Neural progenitor cell (in vitro differentiated cells): ENCODE measurements at regions not wholly inside any gene's neighbourhood (a gene's known extent, or its start where the extent isn't known, plus 50 kb on each side); places are given as distances from the start of the nearest gene placed in this dataset.

Experiments used
- CTCF ChIP-seq: fragments of 200-600 bp; sonication (generic); IDR thresholded peaks from 2 replicates; pipeline ENCODE4 v1.5.1; 2017; ENCODE audit warnings: antibody characterized with exemption, mild to moderate bottlenecking
- EZH2 ChIP-seq: fragments of 200-600 bp; sonication (generic); IDR thresholded peaks from 2 replicates; pipeline ENCODE4 v1.6.1; 2017; ENCODE audit warnings: antibody characterized with exemption, mild to moderate bottlenecking, moderate library complexity
- EZH2phosphoT487 ChIP-seq: fragments of 200-600 bp; sonication (generic); IDR thresholded peaks from 2 replicates; pipeline ENCODE4 v1.6.1; 2017; ENCODE audit warnings: antibody characterized with exemption

GRCh38 chr6:16914184-16914583 is 152.9 kb upstream of the ATXN1 start:
- TF ChIP-seq CTCF, result no peak
- no peak for TF ChIP-seq EZH2
- no peak for TF ChIP-seq EZH2phosphoT487
